Esophagus mucosa (tissue), 1 donor: ENCODE measurements at regions not wholly inside any gene's neighbourhood (a gene's known extent, or its start where the extent isn't known, plus 50 kb on each side); places are given as distances from the start of the nearest gene placed in this dataset.
"Not testable (repeated sequence)": the region's sequence is repeated elsewhere in the genome, so short reads cannot be mapped to it uniquely, and the experiment has no call there.

Source experiments
- ATAC-seq: fragments of 200-7000 bp; cut with Tn5 transposase; one replicate; pipeline ENCODE4 v1.9.1; 2020
- donor health status: DM: yes; HTN: yes; CAD: no.

DNA sequence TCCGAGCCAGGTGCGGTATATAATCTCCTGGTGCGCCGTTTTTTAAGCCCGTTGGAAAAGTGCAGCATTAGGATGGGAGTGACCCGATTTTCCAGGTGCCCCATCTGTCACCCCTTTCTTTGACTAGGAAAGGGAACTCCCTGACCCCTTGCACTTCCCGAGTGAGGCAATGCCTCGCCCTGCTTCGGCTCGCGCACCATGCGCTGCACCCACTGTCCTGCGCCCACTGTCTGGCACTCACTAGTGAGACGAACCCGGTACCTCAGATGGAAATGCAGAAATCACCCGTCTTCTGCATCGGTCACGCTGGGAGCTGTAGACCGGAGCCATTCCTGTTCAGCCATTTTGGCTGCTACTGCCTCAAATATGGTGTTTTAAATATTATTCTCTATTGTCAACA lies 198.0 kb downstream of the MEIS1 start:
- ATAC-seq = not testable (repeated sequence)

DNA sequence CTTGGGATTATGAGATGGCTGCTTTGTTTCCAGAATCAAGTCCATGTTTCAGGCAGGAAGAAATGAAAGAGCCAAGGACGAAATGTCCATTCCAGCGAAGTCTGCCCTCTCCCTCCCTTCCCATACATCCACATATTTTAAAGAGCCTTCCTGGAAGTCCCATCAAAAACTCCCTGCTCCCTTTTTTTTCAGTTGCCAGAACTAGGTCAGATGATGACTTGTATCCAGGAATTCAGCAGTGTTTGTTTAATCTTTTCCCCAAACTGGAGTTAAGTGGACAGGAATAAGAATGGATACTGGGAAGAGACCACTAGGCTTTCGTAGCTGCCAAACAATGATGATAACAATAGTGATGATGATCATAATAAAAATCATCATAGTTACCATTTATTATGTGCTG lies 198.7 kb downstream of the MEIS1 start:
- no peak for ATAC-seq

GRCh38 chr2:66634784-66635183 lies 199.9 kb downstream of the MEIS1 start:
- ATAC-seq = no peak

DNA sequence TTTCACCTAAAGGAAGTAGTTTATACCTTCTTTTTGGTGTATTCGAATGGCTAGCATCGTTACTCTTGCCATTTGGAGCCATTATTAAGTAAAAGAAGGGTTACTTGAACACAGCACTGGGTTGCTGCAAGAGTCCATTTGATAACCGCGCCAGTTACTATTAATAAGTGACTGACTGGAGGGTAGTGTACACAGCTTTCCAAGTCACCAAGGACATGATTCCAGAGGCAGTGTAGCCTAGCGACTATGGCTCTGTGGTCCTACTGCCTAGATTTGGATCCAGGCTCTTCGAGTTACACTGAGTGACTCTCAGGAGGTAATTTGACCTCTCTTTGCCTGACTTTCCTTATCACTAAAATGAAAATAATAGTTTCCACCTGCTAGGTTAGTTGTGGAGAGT lies 206.8 kb downstream of the MEIS1 start:
- no peak for ATAC-seq

- ATAC-seq = not testable (repeated sequence)
Measured at GRCh38 chr2:66648081-66648480, 213.2 kb downstream of the MEIS1 start.

- no peak for ATAC-seq
Measured at GRCh38 chr2:66649006-66649405, 214.1 kb downstream of the MEIS1 start.

DNA sequence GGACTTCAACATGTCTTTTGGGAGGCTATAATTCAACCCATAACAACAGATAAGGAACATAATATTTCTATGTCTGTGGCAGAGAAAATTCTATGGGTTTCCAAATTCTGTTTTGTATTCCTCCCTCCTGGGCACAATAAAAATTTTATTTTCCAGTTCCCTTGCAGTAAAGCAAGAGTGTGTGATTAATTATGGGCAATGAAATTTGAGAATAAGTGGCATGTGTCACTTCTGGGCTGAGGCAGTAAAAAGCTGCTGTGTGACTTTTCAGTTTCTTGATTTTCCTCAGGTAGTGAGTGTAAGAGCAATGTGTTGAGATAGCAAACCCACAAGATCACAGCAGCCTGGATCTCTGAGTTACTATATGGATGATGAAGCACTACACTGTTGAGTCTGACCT lies 216.4 kb downstream of the MEIS1 start:
- no peak for ATAC-seq

DNA sequence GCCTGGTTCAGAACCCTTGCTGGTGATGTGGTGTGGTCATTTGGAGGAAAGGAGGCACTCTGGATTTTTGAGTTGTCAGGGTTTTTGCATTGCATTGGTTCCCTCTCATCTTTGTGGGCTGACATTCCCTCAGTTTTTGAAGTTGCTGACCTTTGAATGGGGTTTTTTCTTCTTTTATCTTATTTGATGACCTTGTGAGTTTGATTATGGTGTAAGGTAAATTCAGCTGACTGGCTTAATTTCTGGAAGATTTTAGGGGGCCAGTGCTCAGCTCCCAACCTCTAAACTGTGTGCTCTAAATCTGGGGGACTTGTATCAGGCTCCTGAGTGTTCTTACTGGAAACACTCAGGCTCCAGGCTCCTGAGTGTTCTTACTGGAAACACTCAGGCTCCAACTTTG lies 225.9 kb downstream of the MEIS1 start:
- no peak for ATAC-seq

- no peak for ATAC-seq
Measured at GRCh38 chr2:66661253-66662173, 226.6 kb downstream of the MEIS1 start.

- ATAC-seq = no peak
Measured at GRCh38 chr2:66665124-66665984, 230.4 kb downstream of the MEIS1 start.

DNA sequence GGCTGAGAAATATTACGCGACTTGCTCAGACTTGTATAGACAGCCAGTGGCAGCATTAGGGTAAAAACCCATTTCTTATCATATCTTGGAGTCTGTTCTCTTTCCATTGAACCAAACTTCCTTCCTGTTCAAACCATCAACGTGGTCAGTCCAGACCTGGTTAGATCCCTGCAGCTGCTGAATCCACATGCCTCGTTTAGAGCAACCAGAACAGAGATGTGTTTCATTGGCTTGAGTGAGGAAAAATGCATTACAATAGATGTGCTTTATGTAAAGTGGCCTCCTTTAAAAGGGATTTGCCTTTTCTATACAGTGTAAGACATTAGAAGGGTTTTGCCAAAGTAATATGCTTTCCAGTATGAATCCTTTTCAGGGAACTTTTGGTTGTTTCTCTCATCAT lies 232.4 kb downstream of the MEIS1 start:
- no peak for ATAC-seq

GRCh38 chr2:66673286-66673685 lies 238.4 kb downstream of the MEIS1 start:
- ATAC-seq = no peak

- no peak for ATAC-seq
Measured at GRCh38 chr2:66674087-66674486, 239.2 kb downstream of the MEIS1 start.

GRCh38 chr2:66675591-66675990 lies 240.7 kb downstream of the MEIS1 start:
- ATAC-seq = no peak

DNA sequence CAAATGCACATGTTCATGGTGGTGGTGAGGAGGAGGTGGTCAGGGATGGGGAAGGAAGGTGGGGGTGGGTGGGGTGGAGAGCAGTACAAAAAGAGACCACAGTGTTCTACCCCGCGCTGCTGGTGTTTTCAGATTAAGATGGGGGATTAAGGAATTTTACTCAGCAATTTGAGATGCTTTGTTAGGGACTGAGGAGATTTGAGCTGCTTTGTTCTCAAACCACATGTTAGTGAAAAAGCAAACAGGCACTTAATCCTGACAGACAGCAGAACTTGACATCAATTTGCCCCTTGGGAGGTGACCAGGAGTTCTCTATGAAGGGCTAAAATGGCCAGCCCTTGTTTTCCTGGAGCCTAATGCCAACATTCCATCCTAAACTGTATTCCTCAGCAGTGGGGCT lies 244.5 kb downstream of the MEIS1 start:
- no peak for ATAC-seq

- ATAC-seq = no peak
Measured at GRCh38 chr2:66682476-66682875, 247.6 kb downstream of the MEIS1 start.

DNA sequence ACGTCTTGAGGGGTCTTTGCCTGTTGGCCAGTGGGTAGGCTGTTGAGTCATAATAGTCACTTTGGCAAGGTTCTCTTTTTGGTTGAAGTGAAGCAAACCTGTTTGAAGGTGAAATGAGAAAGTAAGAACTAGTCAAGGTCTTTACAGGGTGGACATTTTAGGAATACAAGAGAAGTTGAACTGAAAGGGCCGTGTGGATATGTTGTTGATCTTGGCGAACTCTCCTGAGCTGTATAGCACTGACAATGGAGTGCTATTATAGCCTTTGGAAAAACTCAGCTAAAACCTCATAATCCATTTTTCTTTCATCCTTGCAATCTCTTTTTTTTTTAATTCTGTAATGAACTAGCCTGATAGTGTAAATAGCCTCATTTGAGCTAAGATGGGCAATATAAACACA lies 248.1 kb downstream of the MEIS1 start:
- no peak for ATAC-seq

DNA sequence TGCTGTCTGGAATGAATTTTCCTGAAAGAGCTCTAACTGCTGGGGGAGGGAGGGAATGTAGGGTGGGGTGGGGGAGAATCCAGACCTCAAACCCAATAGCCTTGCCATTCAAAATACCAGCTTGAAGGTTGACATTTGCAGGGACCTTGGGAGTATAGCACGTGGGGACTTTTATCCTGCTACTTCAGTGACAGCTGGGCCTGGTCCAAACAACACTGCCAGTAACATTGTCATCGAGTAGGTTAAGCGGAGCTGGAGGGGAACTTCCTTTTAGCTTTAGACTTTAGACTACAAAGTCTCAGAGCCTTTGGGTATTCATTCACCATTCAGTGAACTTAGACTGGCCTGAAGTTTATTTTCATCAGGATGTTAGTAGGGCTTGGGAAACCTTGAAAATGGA lies 248.7 kb downstream of the MEIS1 start:
- ATAC-seq = no peak

- peak; percentile 41 for ATAC-seq
Measured at GRCh38 chr2:66684289-66684688, 249.4 kb downstream of the MEIS1 start.

DNA sequence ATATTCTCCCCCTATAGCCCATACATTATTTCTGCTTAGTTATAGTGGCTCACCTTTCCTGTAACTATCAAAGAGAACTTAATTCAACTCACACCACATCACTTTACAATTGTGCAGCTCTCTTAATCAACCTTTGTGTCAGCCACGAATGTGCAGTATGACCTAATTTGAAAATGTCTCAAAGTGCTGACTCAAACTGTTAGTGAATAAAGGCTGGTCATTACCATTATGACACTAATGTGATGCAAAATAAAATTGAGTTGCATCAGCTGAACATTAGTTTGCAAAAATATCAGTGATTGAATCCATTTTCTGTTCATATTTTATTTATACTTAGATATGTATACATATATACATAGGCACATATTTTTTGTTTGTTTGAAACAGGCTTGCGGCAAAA lies 251.8 kb downstream of the MEIS1 start:
- peak; percentile 74 for ATAC-seq

GRCh38 chr2:66688951-66689350 lies 254.0 kb downstream of the MEIS1 start:
- ATAC-seq = no peak

DNA sequence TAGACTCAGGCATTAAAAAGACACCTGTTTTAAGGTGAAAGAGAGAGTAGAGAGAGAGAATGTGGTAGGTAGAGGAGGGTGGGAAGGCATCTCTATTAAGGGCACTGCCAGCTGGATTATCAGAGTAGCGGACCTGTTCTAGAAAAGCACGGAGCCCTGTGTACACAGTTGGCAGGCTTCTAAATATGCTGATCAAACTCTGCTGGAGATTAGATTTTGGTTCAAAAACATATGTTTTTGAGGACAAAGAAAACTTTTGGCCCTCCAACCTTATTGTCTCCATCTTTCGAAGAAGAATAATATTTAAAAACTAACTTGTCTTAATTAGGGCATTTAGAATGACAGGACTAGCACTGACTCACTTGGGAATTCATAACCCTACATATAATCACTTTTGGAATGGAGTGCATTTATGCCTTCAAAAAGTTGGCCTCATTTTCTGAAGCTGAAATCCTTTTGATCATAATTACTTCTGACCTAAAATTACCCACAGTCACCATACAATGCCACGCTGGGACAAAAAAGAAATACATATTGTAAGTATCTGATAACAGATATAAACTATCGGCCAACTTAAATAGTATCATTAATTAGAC lies 254.6 kb downstream of the MEIS1 start:
- no peak for ATAC-seq
